Type B pancreatic cell (in vitro differentiated cells): ENCODE measurements at regions not wholly inside any gene's neighbourhood (a gene's known extent, or its start where the extent isn't known, plus 50 kb on each side); places are given as distances from the start of the nearest gene placed in this dataset.
A peak's percentile ranks its signal among the peaks of the same experiment; 100 is the strongest.
"Not testable (repeated sequence)": the region's sequence is repeated elsewhere in the genome, so short reads cannot be mapped to it uniquely, and the experiment has no call there.

Source experiments
- DNase-seq: peaks from one replicate; pipeline ENCODE4 v3.0.0; 2021; ENCODE audit warnings: mixed read lengths; ENCODE audit not compliant: unreplicated experiment; ENCODE audit errors: extremely low spot score
- H3K27ac Mint-ChIP-seq: 2 replicates; pipeline ENCODE4 v1.8.0; 2021; ENCODE audit warnings: mild to moderate bottlenecking, mixed read lengths
- H3K27me3 Mint-ChIP-seq: 2 replicates; pipeline ENCODE4 v1.8.0; 2021; ENCODE audit warnings: mixed read lengths
- H3K36me3 Mint-ChIP-seq: 2 replicates; pipeline ENCODE4 v1.8.0; 2021; ENCODE audit warnings: mixed read lengths
- H3K4me1 Mint-ChIP-seq: one replicate; pipeline ENCODE4 v1.8.0; 2021; ENCODE audit warnings: mixed read lengths; ENCODE audit not compliant: unreplicated experiment
- H3K4me3 Mint-ChIP-seq: 2 replicates; pipeline ENCODE4 v1.8.0; 2021; ENCODE audit warnings: mild to moderate bottlenecking, mixed read lengths
- H3K9me3 Mint-ChIP-seq: 2 replicates; pipeline ENCODE4 v1.8.0; 2021; ENCODE audit warnings: mixed read lengths
- CTCF ChIP-seq: fragments of 200-600 bp; sonication (generic); conservative IDR thresholded peaks from 2 replicates; pipeline ENCODE4 v1.5.0; 2021; ENCODE audit warnings: antibody characterized with exemption, mild to moderate bottlenecking

- Mint-ChIP-seq H3K4me3 (no peak overlapping the region), H3K27me3 (no peaks in the 10 kb centered on the region), H3K9me3 (no peaks in the 10 kb centered on the region), H3K36me3 (no peaks in the 10 kb centered on the region), H3K27ac (no peak overlapping the region), H3K4me1 (peaks cover 9% of the 10 kb centered on the region)
- no peak for TF ChIP-seq CTCF
- DNase-seq = no peak
Observed at GRCh38 chr21:28066076-28066475, 926.6 kb downstream of the LTN1 start.

GRCh38 chr21:28063241-28064216 lies 929.1 kb downstream of the LTN1 start:
- no peaks in the 10 kb centered on the region for H3K36me3 Mint-ChIP-seq
- DNase-seq = no peak
- H3K27me3 Mint-ChIP-seq = no peaks in the 10 kb centered on the region
- peaks cover 7% of the 10 kb centered on the region for H3K9me3 Mint-ChIP-seq
- H3K4me1 Mint-ChIP-seq = peaks cover 5% of the 10 kb centered on the region
- no peak overlapping the region for H3K27ac Mint-ChIP-seq
- TF ChIP-seq CTCF = no peak
- H3K4me3 Mint-ChIP-seq = no peak overlapping the region

GRCh38 chr21:28052956-28053355 lies 939.7 kb downstream of the LTN1 start:
- DNase-seq, H3K4me3 Mint-ChIP-seq, H3K36me3 Mint-ChIP-seq, H3K27me3 Mint-ChIP-seq, H3K27ac Mint-ChIP-seq, H3K9me3 Mint-ChIP-seq: not testable (repeated sequence)
- peaks cover 22% of the 10 kb centered on the region for H3K4me1 Mint-ChIP-seq

- not testable (repeated sequence) for H3K27me3 Mint-ChIP-seq, DNase-seq, H3K9me3 Mint-ChIP-seq, H3K4me3 Mint-ChIP-seq, H3K27ac Mint-ChIP-seq, H3K36me3 Mint-ChIP-seq
- H3K4me1 Mint-ChIP-seq = peaks cover 22% of the 10 kb centered on the region
- peak; percentile 81 for TF ChIP-seq CTCF
Observed at GRCh38 chr21:28051649-28052048, 941.0 kb downstream of the LTN1 start.

GRCh38 chr21:28035692-28036091 lies 957.0 kb downstream of the LTN1 start:
- DNase-seq, H3K27me3 Mint-ChIP-seq, H3K27ac Mint-ChIP-seq, H3K36me3 Mint-ChIP-seq, H3K4me3 Mint-ChIP-seq, H3K4me1 Mint-ChIP-seq: not testable (repeated sequence)
- H3K9me3 Mint-ChIP-seq = peaks cover 26% of the 10 kb centered on the region

- not testable (repeated sequence) for H3K4me1 Mint-ChIP-seq, H3K27ac Mint-ChIP-seq, H3K4me3 Mint-ChIP-seq, H3K27me3 Mint-ChIP-seq, H3K36me3 Mint-ChIP-seq, DNase-seq
- H3K9me3 Mint-ChIP-seq = peaks cover 27% of the 10 kb centered on the region
Observed at GRCh38 chr21:28034916-28035315, 957.8 kb downstream of the LTN1 start.

GRCh38 chr21:28034334-28034733 lies 958.3 kb downstream of the LTN1 start:
- H3K9me3 Mint-ChIP-seq = peaks cover 27% of the 10 kb centered on the region
- H3K36me3 Mint-ChIP-seq, H3K4me1 Mint-ChIP-seq, H3K27ac Mint-ChIP-seq, DNase-seq, H3K27me3 Mint-ChIP-seq, H3K4me3 Mint-ChIP-seq: not testable (repeated sequence)

- not testable (repeated sequence) for H3K27ac Mint-ChIP-seq, H3K36me3 Mint-ChIP-seq, H3K4me3 Mint-ChIP-seq, H3K27me3 Mint-ChIP-seq, DNase-seq, H3K4me1 Mint-ChIP-seq
- peaks cover 20% of the 10 kb centered on the region for H3K9me3 Mint-ChIP-seq
Observed at GRCh38 chr21:28032652-28033051, 960.0 kb downstream of the LTN1 start.

GRCh38 chr21:28031066-28031465 lies 961.6 kb downstream of the LTN1 start:
- H3K9me3 Mint-ChIP-seq = peaks cover 20% of the 10 kb centered on the region
- not testable (repeated sequence) for H3K4me3 Mint-ChIP-seq, H3K4me1 Mint-ChIP-seq, H3K27me3 Mint-ChIP-seq, H3K36me3 Mint-ChIP-seq, H3K27ac Mint-ChIP-seq, DNase-seq
